ENCODE measurements at regions not wholly inside any gene's neighbourhood (a gene's known extent, or its start where the extent isn't known, plus 50 kb on each side); places are given as distances from the start of the nearest gene placed in this dataset.

GRCh38 chr1:56222914-56223540, 356.3 kb downstream of the PLPP3 start:
- H3K27me3 ChIP-seq (ENCODE audit: insufficient read depth, poor library complexity, severe bottlenecking) = no peaks in the 10 kb centered on the region
- no peak for TF ChIP-seq POLR2AphosphoS5 (IDR thresholded peaks at IDR 0.05; ENCODE audit: low read depth)
- no peak for TF ChIP-seq REST (IDR thresholded peaks at IDR 0.05; ENCODE audit: insufficient replicate concordance, low read depth)
- TF ChIP-seq CTCF (IDR thresholded peaks at IDR 0.05; ENCODE audit: insufficient read depth, low read length) = no peak
- TF ChIP-seq SPI1 (IDR thresholded peaks at IDR 0.05; ENCODE audit: borderline replicate concordance, low read depth) = no peak
- H3K4me3 ChIP-seq (replicated peaks; ENCODE audit: insufficient read depth, low read length) = no peak overlapping the region
- no peak overlapping the region for H3K27ac ChIP-seq (replicated peaks)
- no peak for DNase-seq (ENCODE audit: low read depth in 1 of 2, low spot score in 1 of 2)

- Histone ChIP-seq H3K27ac (replicated peaks) (no peak overlapping the region), H3K27me3 (ENCODE audit: insufficient read depth, poor library complexity, severe bottlenecking) (no peaks in the 10 kb centered on the region), H3K4me3 (replicated peaks; ENCODE audit: insufficient read depth, low read length) (no peak overlapping the region)
- TF ChIP-seq REST (IDR thresholded peaks at IDR 0.05; ENCODE audit: insufficient replicate concordance, low read depth) = no peak
- TF ChIP-seq POLR2AphosphoS5 (IDR thresholded peaks at IDR 0.05; ENCODE audit: low read depth) = no peak
- DNase-seq (ENCODE audit: low read depth in 1 of 2, low spot score in 1 of 2) = no peak
Observed at GRCh38 chr1:56220021-56220420, 359.3 kb downstream of the PLPP3 start.

GRCh38 chr1:56218023-56218422, 361.3 kb downstream of the PLPP3 start:
- no peak for TF ChIP-seq POLR2AphosphoS5 (IDR thresholded peaks at IDR 0.05; ENCODE audit: low read depth)
- TF ChIP-seq REST (IDR thresholded peaks at IDR 0.05; ENCODE audit: insufficient replicate concordance, low read depth) = no peak
- DNase-seq (ENCODE audit: low read depth in 1 of 2, low spot score in 1 of 2) = no peak
- Histone ChIP-seq H3K27me3 (ENCODE audit: insufficient read depth, poor library complexity, severe bottlenecking) (no peaks in the 10 kb centered on the region), H3K27ac (replicated peaks) (no peak overlapping the region), H3K4me3 (replicated peaks; ENCODE audit: insufficient read depth, low read length) (no peak overlapping the region)

- no peak overlapping the region for H3K4me3 ChIP-seq (replicated peaks; ENCODE audit: insufficient read depth, low read length)
- no peak overlapping the region for H3K27ac ChIP-seq (replicated peaks)
- H3K27me3 ChIP-seq (ENCODE audit: insufficient read depth, poor library complexity, severe bottlenecking) = no peaks in the 10 kb centered on the region
- DNase-seq (ENCODE audit: low read depth in 1 of 2, low spot score in 1 of 2) = no peak
- TF ChIP-seq CTCF (IDR thresholded peaks at IDR 0.05; ENCODE audit: insufficient read depth, low read length) (no peak), SPI1 (IDR thresholded peaks at IDR 0.05; ENCODE audit: borderline replicate concordance, low read depth) (no peak), GABPA (IDR thresholded peaks at IDR 0.05; ENCODE audit: low read depth) (no peak), POLR2AphosphoS5 (IDR thresholded peaks at IDR 0.05; ENCODE audit: low read depth) (no peak), REST (IDR thresholded peaks at IDR 0.05; ENCODE audit: insufficient replicate concordance, low read depth) (no peak)
Observed at GRCh38 chr1:56216218-56216617, 363.1 kb downstream of the PLPP3 start.
